Effector CD4-positive, alpha-beta T cell (primary cell): ENCODE measurements at regions not wholly inside any gene's neighbourhood (a gene's known extent, or its start where the extent isn't known, plus 50 kb on each side); places are given as distances from the start of the nearest gene placed in this dataset.

ENCODE experiments used
- DNase-seq: peaks from one replicate; pipeline ENCODE4 v3.0.0-alpha.2; 2020

- DNase-seq: no peak
These were observed 351.8 kb upstream of the CDH11 start for GRCh38 chr16:65473699-65474098.

GRCh38 chr16:65469116-65469515, 347.3 kb upstream of the CDH11 start:
- no peak for DNase-seq

- DNase-seq: no peak
These were observed 346.3 kb upstream of the CDH11 start for GRCh38 chr16:65468133-65468532.

- no peak for DNase-seq
These were observed 341.9 kb upstream of the CDH11 start for GRCh38 chr16:65463652-65464260.

GRCh38 chr16:65457084-65457483, 335.2 kb upstream of the CDH11 start:
- no peak for DNase-seq

- DNase-seq: no peak
These were observed 333.9 kb upstream of the CDH11 start for GRCh38 chr16:65455761-65456160.

- DNase-seq: no peak
These were observed 331.8 kb upstream of the CDH11 start for GRCh38 chr16:65453646-65454045.

- no peak for DNase-seq
These were observed 327.7 kb upstream of the CDH11 start for GRCh38 chr16:65449526-65449925.

- no peak for DNase-seq
These were observed 324.6 kb upstream of the CDH11 start for GRCh38 chr16:65446427-65446826.

- DNase-seq: no peak
These were observed 323.7 kb upstream of the CDH11 start for GRCh38 chr16:65445313-65446260.

- no peak for DNase-seq
These were observed 319.6 kb upstream of the CDH11 start for GRCh38 chr16:65441501-65441900.

GRCh38 chr16:65429504-65430181, 307.8 kb upstream of the CDH11 start:
- DNase-seq: no peak

GRCh38 chr16:65426484-65426883, 304.6 kb upstream of the CDH11 start:
- no peak for DNase-seq

GRCh38 chr16:65422934-65423333, 301.1 kb upstream of the CDH11 start:
- DNase-seq: no peak

- DNase-seq: no peak
These were observed 299.7 kb upstream of the CDH11 start for GRCh38 chr16:65421596-65421995.

GRCh38 chr16:65418435-65418834, 296.6 kb upstream of the CDH11 start:
- no peak for DNase-seq

GRCh38 chr16:65415460-65415859, 293.6 kb upstream of the CDH11 start:
- no peak for DNase-seq

GRCh38 chr16:65414284-65414984, 292.6 kb upstream of the CDH11 start:
- DNase-seq: no peak

- DNase-seq: no peak
These were observed 292.0 kb upstream of the CDH11 start for GRCh38 chr16:65413861-65414260.

GRCh38 chr16:65410801-65411200, 288.9 kb upstream of the CDH11 start:
- DNase-seq: no peak

- no peak for DNase-seq
These were observed 287.6 kb upstream of the CDH11 start for GRCh38 chr16:65409510-65409909.

GRCh38 chr16:65406933-65407332, 285.1 kb upstream of the CDH11 start:
- DNase-seq: no peak

- no peak for DNase-seq
These were observed 284.3 kb upstream of the CDH11 start for GRCh38 chr16:65406116-65406515.
